GM19035 (cell line): ENCODE measurements at regions not wholly inside any gene's neighbourhood (a gene's known extent, or its start where the extent isn't known, plus 50 kb on each side); places are given as distances from the start of the nearest gene placed in this dataset.
"Not testable (repeated sequence)": the region's sequence is repeated elsewhere in the genome, so short reads cannot be mapped to it uniquely, and the experiment has no call there.

Experiments
- ATAC-seq: cut with Tn5 transposase; IDR thresholded peaks from one replicate; pipeline ENCODE4 v1.9.1; 2021; ENCODE audit not compliant: unreplicated experiment

GRCh38 chr22:25281675-25282345, 62.4 kb downstream of the CRYBB2 start:
- no peak for ATAC-seq

DNA sequence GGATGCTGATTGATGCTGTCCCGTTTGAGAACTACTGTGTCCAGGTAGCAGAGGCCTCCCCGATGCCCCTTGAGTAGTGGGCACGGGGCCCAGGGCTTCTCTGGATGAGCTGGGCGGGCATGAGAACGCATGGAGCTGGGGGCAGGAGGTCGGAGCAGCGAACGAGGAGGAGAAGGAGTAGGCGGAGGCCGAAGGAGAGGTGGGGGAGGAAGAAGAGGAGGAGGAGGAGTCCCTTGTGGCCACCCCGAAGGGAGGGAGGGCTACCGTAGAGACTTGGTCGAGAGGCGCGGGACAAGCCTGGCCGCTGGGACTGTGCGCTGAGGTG, 62.9 kb downstream of the CRYBB2 start:
- ATAC-seq = no peak

- ATAC-seq = no peak
Observed at GRCh38 chr22:25282671-25283561, 63.5 kb downstream of the CRYBB2 start.

GRCh38 chr22:25288481-25288880, 69.0 kb downstream of the CRYBB2 start:
- ATAC-seq = not testable (repeated sequence)

GRCh38 chr22:25301912-25302311, 82.5 kb downstream of the CRYBB2 start:
- not testable (repeated sequence) for ATAC-seq

DNA sequence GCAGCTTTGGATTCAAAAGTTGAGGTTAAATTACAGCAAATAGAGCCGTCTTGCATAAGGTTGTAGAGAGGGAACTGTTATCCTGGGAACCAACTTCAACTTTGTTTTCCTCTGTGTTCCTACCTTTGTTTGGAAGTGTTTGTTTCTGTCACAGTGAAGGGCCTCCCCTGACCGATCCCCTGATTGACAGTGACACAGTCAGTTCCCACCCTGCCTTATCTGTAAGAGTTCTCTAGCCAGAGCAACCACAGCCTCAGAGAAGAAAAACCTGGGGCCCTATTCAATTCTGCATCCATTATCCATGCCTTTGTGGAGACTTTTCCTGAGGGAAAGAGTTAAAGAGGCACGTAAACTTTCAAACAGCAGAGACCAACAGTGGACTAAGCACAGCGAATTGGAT, 90.1 kb downstream of the CRYBB2 start:
- ATAC-seq = not testable (repeated sequence)

DNA sequence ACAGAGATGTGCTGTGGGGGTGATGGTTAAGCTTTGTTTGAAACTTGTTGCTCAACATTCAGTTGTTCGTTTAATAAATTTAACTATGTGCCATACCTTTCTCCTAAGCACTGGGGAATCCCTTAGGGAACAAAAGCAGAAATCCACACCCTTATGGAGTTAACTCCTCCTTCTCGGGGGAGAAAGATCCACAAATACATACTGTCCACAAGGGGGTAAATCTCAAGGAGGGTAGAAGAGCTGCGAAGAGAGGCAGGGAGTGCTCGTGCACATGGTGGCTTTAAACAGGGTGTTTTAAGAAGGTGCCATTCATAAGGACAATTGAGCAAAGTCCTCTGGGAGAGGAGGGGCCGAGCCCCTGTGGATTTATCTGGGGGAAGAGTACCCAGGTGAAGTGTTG, 92.5 kb downstream of the CRYBB2 start:
- not testable (repeated sequence) for ATAC-seq

GRCh38 chr22:25318081-25318823, 98.8 kb downstream of the CRYBB2 start:
- ATAC-seq = no peak

- no peak for ATAC-seq
Observed at GRCh38 chr22:25327018-25327755, 107.7 kb downstream of the CRYBB2 start.

DNA sequence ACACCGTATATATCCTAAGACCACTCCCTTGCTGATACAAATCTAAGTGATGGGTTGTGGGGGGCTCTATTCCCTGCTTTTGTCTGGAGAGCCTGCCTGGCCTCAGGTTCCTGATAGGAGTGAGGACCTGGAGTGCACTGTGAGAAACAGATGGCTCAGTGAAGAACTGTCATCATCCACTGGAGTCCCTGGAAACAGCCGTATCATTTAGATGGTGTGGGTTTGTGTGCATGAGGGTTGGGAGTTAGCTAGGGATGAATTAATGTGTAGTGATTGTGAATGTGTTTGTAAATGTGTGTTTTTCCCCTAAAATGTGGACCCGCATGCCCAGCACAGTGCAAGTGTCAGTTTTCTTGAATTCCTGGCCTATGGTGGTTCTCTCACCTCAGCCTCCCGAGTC, 111.6 kb downstream of the CRYBB2 start:
- no peak for ATAC-seq

DNA sequence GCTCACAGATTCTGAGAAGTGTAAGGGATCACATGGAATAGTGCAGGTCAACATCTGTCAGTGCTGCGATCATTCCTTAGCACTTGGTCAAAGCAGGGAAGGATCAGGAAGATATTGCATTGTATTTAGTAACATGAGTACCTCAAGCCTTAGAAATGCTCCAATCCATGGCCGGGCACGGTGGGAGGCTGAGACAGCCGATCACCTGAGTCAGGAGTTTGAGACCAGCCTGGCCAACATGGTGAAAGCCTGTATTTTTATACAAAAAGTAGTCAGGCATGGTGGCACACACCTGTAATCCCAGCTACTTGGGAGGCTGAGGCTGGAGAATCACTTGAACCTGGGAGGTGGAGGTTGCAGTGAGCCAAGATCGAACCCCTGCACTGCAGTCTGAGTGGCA, 112.5 kb downstream of the CRYBB2 start:
- not testable (repeated sequence) for ATAC-seq

- ATAC-seq = no peak
Observed at GRCh38 chr22:25332386-25332785, 112.9 kb downstream of the CRYBB2 start.

DNA sequence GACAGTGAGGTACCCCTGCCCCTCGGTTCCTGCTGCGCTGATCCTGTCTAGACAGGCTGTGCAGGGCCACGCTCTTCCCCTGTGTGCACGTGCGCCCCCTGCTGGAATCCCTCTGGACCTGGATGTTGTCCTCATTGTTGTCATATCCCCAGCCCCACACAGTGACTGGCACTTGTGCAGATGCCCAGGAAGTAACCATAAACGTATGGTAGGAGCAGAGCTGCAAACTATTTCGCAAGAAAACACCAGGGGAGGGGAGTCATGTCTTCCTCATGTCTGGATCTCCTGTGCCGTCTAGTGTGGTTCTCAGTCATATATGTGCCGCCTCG, 114.7 kb downstream of the CRYBB2 start:
- ATAC-seq = no peak

DNA sequence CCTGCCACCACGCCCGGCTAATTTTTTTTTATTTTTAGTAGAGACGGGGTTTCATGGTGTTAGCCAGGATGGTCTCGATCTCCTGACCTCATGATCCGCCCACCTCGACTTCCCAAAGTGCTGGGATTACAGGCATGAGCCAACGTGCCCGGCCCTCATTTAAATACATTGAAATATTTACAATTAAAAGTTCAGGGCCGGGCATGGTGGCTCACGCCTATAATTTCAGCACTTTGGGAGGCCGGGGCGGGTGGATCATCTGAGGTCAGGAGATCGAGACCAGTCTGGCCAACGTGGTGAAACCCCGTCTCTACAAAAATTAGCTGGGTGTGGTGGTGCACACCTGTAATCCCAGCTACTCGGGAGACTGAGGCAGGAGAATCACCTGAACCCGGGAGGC, 115.2 kb downstream of the CRYBB2 start:
- not testable (repeated sequence) for ATAC-seq

- ATAC-seq = not testable (repeated sequence)
Observed at GRCh38 chr22:25335276-25335675, 115.8 kb downstream of the CRYBB2 start.

DNA sequence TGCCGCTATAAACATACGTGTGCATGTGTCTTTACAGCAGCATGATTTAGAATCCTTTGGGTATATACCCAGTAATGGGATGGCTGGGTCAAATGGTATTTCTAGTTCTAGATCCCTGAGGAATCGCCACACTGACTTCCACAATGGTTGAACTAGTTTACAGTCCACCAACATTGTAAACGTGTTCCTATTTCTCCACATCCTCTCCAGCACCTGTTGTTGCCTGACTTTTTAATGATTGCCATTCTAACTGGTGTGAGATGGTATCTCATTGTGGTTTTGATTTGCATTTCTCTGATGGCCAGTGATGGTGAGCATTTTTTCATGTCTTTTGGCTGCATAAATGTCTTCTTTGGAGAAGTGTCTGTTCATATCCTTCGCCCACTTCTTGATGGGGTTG, 121.1 kb downstream of the CRYBB2 start:
- ATAC-seq = not testable (repeated sequence)

DNA sequence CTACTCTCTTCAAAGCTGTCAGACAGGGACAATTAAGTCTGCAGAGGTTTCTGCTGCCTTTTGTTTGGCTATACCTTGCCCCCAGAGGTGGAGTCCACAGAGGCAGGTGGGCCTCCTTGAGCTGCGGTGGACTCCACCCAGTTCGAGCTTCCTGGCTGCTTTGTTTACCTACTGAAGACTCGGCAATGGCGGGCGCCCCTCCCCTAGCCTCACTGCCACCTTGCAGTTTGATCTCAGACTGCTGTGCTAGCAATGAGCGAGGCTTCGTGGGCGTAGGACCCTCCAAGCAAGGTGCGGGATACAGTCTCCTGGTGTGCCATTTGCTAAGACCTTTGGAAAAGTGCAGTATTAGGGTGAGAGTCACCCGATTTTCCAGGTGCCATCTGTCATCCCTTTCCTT, 124.9 kb downstream of the CRYBB2 start:
- not testable (repeated sequence) for ATAC-seq

DNA sequence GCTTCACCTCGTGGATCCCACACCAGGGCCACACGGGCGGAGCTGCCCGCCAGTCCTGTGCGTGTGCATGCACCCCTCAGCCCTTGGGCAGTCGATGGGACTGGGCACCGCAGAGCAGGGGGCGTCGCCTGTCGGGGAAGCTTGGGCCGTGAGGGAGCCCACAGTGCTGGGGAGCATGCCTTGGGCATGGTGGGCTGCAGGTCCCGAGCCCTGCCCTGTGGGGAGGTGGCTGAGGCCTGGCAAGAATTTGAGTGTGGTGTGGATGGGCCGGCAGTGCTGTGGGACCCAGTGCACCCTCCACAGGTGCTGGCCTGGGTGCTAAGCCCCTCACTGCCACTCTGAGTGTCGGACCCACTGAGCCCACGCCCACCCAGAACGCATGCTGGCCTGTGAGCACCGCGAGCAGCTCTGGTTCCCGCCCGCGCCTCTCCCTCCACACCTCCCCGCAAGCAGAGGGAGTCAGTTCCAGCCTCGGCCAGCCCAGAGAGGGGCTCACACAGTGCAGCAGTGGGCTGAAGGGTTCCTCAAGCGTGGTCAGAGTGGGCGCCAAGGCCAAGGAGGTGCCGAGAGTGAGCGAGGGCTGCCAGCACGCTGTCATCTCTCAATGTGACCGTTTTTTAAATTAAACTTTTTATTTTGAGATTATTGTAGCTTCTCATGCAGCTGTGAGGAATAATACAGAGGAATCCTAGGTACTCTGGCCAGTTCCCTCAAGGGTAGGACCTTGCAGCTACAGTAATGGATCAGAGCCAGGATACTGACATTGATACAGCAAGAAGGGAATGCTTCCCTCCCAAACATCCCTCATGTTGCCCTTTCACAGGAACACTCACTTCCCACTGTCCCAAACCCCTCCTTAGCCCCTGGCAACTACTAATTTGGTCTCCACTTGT, 127.7 kb downstream of the CRYBB2 start:
- ATAC-seq = no peak

GRCh38 chr22:25347752-25348102, 128.3 kb downstream of the CRYBB2 start:
- no peak for ATAC-seq

- ATAC-seq = no peak
Observed at GRCh38 chr22:25348391-25348790, 129.0 kb downstream of the CRYBB2 start.
